ENCODE measurements at regions not wholly inside any gene's neighbourhood (a gene's known extent, or its start where the extent isn't known, plus 50 kb on each side); places are given as distances from the start of the nearest gene placed in this dataset.

GRCh38 chr20:57876163-57876562, 166.3 kb upstream of the PMEPA1 start:
- H3K4me2 ChIP-seq (ENCODE audit: control insufficient read depth, extremely low read depth, insufficient read depth, low read depth, low read length), result no peak overlapping the region
- FAIRE-seq (no peak), DNase-seq (ENCODE audit: low read depth, low spot score) (no peak)
- no peak overlapping the region for H3K4me3 ChIP-seq (ENCODE audit: control insufficient read depth in 2 of 3, extremely low read depth in 1 of 3, insufficient read depth in 2 of 3, low read depth in 1 of 3, low read length in 3 of 3)
- H3K9me3 ChIP-seq (ENCODE audit: control insufficient read depth, low read depth, low read length), result no peaks in the 10 kb centered on the region
- TF ChIP-seq, protein P1, sequence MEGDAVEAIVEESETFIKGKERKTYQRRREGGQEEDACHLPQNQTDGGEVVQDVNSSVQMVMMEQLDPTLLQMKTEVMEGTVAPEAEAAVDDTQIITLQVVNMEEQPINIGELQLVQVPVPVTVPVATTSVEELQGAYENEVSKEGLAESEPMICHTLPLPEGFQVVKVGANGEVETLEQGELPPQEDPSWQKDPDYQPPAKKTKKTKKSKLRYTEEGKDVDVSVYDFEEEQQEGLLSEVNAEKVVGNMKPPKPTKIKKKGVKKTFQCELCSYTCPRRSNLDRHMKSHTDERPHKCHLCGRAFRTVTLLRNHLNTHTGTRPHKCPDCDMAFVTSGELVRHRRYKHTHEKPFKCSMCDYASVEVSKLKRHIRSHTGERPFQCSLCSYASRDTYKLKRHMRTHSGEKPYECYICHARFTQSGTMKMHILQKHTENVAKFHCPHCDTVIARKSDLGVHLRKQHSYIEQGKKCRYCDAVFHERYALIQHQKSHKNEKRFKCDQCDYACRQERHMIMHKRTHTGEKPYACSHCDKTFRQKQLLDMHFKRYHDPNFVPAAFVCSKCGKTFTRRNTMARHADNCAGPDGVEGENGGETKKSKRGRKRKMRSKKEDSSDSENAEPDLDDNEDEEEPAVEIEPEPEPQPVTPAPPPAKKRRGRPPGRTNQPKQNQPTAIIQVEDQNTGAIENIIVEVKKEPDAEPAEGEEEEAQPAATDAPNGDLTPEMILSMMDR (optimal IDR thresholded peaks at IDR 0.05 in 1 of 3, IDR thresholded peaks at IDR 0.05 in 1 of 3, conservative IDR thresholded peaks at IDR 0.05 in 1 of 3; ENCODE audit: extremely low read depth in 1 of 3, insufficient read depth in 2 of 3, low read length in 3 of 3), result no peak
- H3K79me2 ChIP-seq (ENCODE audit: control insufficient read depth, insufficient read depth, low read length), result no peaks in the 10 kb centered on the region
- peaks cover 5% of the 10 kb centered on the region for H4K20me1 ChIP-seq (ENCODE audit: control insufficient read depth, extremely low read depth, insufficient read depth, low read length)
- no peak overlapping the region for H3K9ac ChIP-seq (ENCODE audit: control insufficient read depth, extremely low read depth, insufficient read depth, low read length)
- no peaks in the 10 kb centered on the region for H3K36me3 ChIP-seq (ENCODE audit: control insufficient read depth in 2 of 2, extremely low read depth in 1 of 2, insufficient read depth in 2 of 2, low read length in 2 of 2)
- peaks cover 69% of the 10 kb centered on the region for H3K27me3 ChIP-seq (ENCODE audit: control insufficient read depth, extremely low read depth, insufficient read depth, low read length)
- H2AFZ ChIP-seq (ENCODE audit: control insufficient read depth, low read length), result no peak overlapping the region
- dilution Hi-C loops (cut with MboI; ENCODE audit: extremely low pct_ligation_motif_present, low sequenced_read_pairs), result no loop called here
- H3K4me1 ChIP-seq (ENCODE audit: control insufficient read depth, extremely low read depth, insufficient read depth, low read length), result no peaks in the 10 kb centered on the region
- no peaks in the 10 kb centered on the region for H3K9me1 ChIP-seq (ENCODE audit: control insufficient read depth, extremely low read depth, insufficient read depth, low read length)
- H3K27ac ChIP-seq (ENCODE audit: control insufficient read depth, insufficient read depth, low read length), result no peak overlapping the region

- H3K27me3 ChIP-seq (ENCODE audit: control insufficient read depth, extremely low read depth, insufficient read depth, low read length), result peaks cover 70% of the 10 kb centered on the region
- H3K79me2 ChIP-seq (ENCODE audit: control insufficient read depth, insufficient read depth, low read length), result no peaks in the 10 kb centered on the region
- FAIRE-seq (no peak), DNase-seq (ENCODE audit: low read depth, low spot score) (no peak)
- TF ChIP-seq, protein P1 (optimal IDR thresholded peaks at IDR 0.05 in 1 of 3, IDR thresholded peaks at IDR 0.05 in 1 of 3, conservative IDR thresholded peaks at IDR 0.05 in 1 of 3; ENCODE audit: extremely low read depth in 1 of 3, insufficient read depth in 2 of 3, low read length in 3 of 3), result no peak
- no peak for TF ChIP-seq EZH2 (IDR thresholded peaks at IDR 0.05; ENCODE audit: low read length)
- H4K20me1 ChIP-seq (ENCODE audit: control insufficient read depth, extremely low read depth, insufficient read depth, low read length), result peaks cover 5% of the 10 kb centered on the region
- H3K4me3 ChIP-seq (ENCODE audit: control insufficient read depth in 2 of 3, extremely low read depth in 1 of 3, insufficient read depth in 2 of 3, low read depth in 1 of 3, low read length in 3 of 3), result no peak overlapping the region
- dilution Hi-C loops (cut with MboI; ENCODE audit: extremely low pct_ligation_motif_present, low sequenced_read_pairs), result no loop called here
- H3K27ac ChIP-seq (ENCODE audit: control insufficient read depth, insufficient read depth, low read length), result no peak overlapping the region
- no peaks in the 10 kb centered on the region for H3K36me3 ChIP-seq (ENCODE audit: control insufficient read depth in 2 of 2, extremely low read depth in 1 of 2, insufficient read depth in 2 of 2, low read length in 2 of 2)
- no peak overlapping the region for H3K9ac ChIP-seq (ENCODE audit: control insufficient read depth, extremely low read depth, insufficient read depth, low read length)
- no peaks in the 10 kb centered on the region for H3K4me1 ChIP-seq (ENCODE audit: control insufficient read depth, extremely low read depth, insufficient read depth, low read length)
- H3K9me1 ChIP-seq (ENCODE audit: control insufficient read depth, extremely low read depth, insufficient read depth, low read length), result no peaks in the 10 kb centered on the region
- H3K4me2 ChIP-seq (ENCODE audit: control insufficient read depth, extremely low read depth, insufficient read depth, low read depth, low read length), result no peak overlapping the region
- H3K9me3 ChIP-seq (ENCODE audit: control insufficient read depth, low read depth, low read length), result no peaks in the 10 kb centered on the region
- no peak overlapping the region for H2AFZ ChIP-seq (ENCODE audit: control insufficient read depth, low read length)
Measured at GRCh38 chr20:57874141-57874540, 164.3 kb upstream of the PMEPA1 start.
